Neuronal stem cell (in vitro differentiated cells): ENCODE measurements at regions not wholly inside any gene's neighbourhood (a gene's known extent, or its start where the extent isn't known, plus 50 kb on each side); places are given as distances from the start of the nearest gene placed in this dataset.

Experiments used
- DNase-seq: peaks from one replicate; pipeline ENCODE4 v3.0.0-alpha.2; 2013; ENCODE audit warnings: low spot score
- H2AFZ ChIP-seq: one replicate; pipeline ENCODE4 v1.6.1; 2013; ENCODE audit warnings: mild to moderate bottlenecking, low read length, inconsistent platforms
- H2AK5ac ChIP-seq: 2 replicates; pipeline ENCODE4 v1.6.1; 2013; ENCODE audit warnings: low read depth, mild to moderate bottlenecking, inconsistent platforms, low read length, moderate library complexity, mixed read lengths
- H2BK120ac ChIP-seq: 2 replicates; pipeline ENCODE4 v1.6.1; 2013; ENCODE audit warnings: low read depth, mild to moderate bottlenecking, inconsistent platforms, low read length, moderate library complexity, mixed read lengths
- H2BK12ac ChIP-seq: one replicate; pipeline ENCODE4 v1.6.1; 2013; ENCODE audit warnings: low read length, inconsistent platforms
- H2BK15ac ChIP-seq: 2 replicates; pipeline ENCODE4 v1.6.1; 2013; ENCODE audit warnings: mild to moderate bottlenecking, low read length, inconsistent platforms, mixed read lengths
- H2BK5ac ChIP-seq: one replicate; pipeline ENCODE4 v1.6.1; 2013; ENCODE audit warnings: inconsistent platforms, mild to moderate bottlenecking, low read length, moderate library complexity
- H3K14ac ChIP-seq: one replicate; pipeline ENCODE4 v1.6.1; 2013; ENCODE audit warnings: low read length, inconsistent platforms
- H3K18ac ChIP-seq: 2 replicates; pipeline ENCODE4 v1.6.1; 2013; ENCODE audit warnings: low read length, inconsistent platforms
- H3K23ac ChIP-seq: 2 replicates; pipeline ENCODE4 v1.6.1; 2013; ENCODE audit warnings: low read depth, mild to moderate bottlenecking, mixed read lengths, low read length, inconsistent platforms; ENCODE audit not compliant: poor library complexity
- H3K27ac ChIP-seq: replicated peaks from 3 replicates; pipeline ENCODE4 v1.5.1; 2013; ENCODE audit warnings: low read length, inconsistent platforms
- H3K27me3 ChIP-seq, 3 experiments: 2 replicates each; pipeline ENCODE4 v1.6.1; 2013; ENCODE audit warnings: low read length in 3 of 3, mild to moderate bottlenecking in 2 of 3, inconsistent platforms in 1 of 3, low read depth in 1 of 3, mixed read lengths in 1 of 3, moderate library complexity in 1 of 3; ENCODE audit not compliant: control insufficient read depth in 3 of 3, insufficient read depth in 3 of 3
- H3K36me3 ChIP-seq, 2 donors: replicated peaks in 1 of 2; 2 replicates each; pipeline ENCODE4 v1.6.1; 2013; ENCODE audit warnings: low read length in 2 of 2; ENCODE audit not compliant: control insufficient read depth in 2 of 2, insufficient read depth in 2 of 2
- H3K4ac ChIP-seq: 2 replicates; pipeline ENCODE4 v1.6.1; 2013; ENCODE audit warnings: inconsistent platforms, mild to moderate bottlenecking, low read length, moderate library complexity
- H3K4me1 ChIP-seq, 2 donors: 1 replicate in 1 of 2; 2 replicates in 1 of 2; pipeline ENCODE4 v1.6.1; 2013; ENCODE audit warnings: low read length in 2 of 2, low read depth in 1 of 2; ENCODE audit not compliant: control insufficient read depth in 2 of 2, insufficient read depth in 1 of 2
- H3K4me2 ChIP-seq: one replicate; pipeline ENCODE4 v1.6.1; 2013; ENCODE audit warnings: mild to moderate bottlenecking, low read length, inconsistent platforms; ENCODE audit not compliant: insufficient read depth, poor library complexity, severe bottlenecking
- H3K4me3 ChIP-seq, 2 donors: 2 replicates each; pipeline ENCODE4 v1.5.1; 2013; ENCODE audit warnings: low read length in 2 of 2, mild to moderate bottlenecking in 2 of 2, inconsistent platforms in 1 of 2, moderate library complexity in 1 of 2
- H3K79me1 ChIP-seq: one replicate; pipeline ENCODE4 v1.6.1; 2013; ENCODE audit warnings: low read depth, mild to moderate bottlenecking, inconsistent platforms, low read length, moderate library complexity
- H3K9ac ChIP-seq: one replicate; pipeline ENCODE4 v1.6.1; 2013; ENCODE audit warnings: mild to moderate bottlenecking, low read depth, low read length, inconsistent platforms; ENCODE audit not compliant: poor library complexity
- H3K9me3 ChIP-seq, 2 donors: replicated peaks in 1 of 2; 2 replicates each; pipeline versions ENCODE3 to v1.6.1; 2013; ENCODE audit warnings: low read length in 2 of 2, mild to moderate bottlenecking in 2 of 2, inconsistent platforms in 1 of 2, low read depth in 1 of 2, mixed read lengths in 1 of 2, moderate library complexity in 1 of 2; ENCODE audit not compliant: control insufficient read depth in 2 of 2, insufficient read depth in 1 of 2
- H4K8ac ChIP-seq: one replicate; pipeline ENCODE4 v1.6.1; 2013; ENCODE audit warnings: low read depth, mild to moderate bottlenecking, inconsistent platforms, low read length, moderate library complexity
- H4K91ac ChIP-seq: one replicate; pipeline ENCODE4 v1.6.1; 2013; ENCODE audit warnings: low read length, low read depth, mild to moderate bottlenecking, inconsistent platforms; ENCODE audit not compliant: poor library complexity
- WGBS, 2 donors: extraction: QIAGEN DNeasy Blood & Tissue Kit; methylation state at CpG; one replicate each; pipeline ENCODE4 v1.1.7; 2013; ENCODE audit warnings: missing lambda C conversion rate in 2 of 2, mixed read lengths in 1 of 2; ENCODE audit not compliant: insufficient read length in 2 of 2, insufficient replicate concordance in 1 of 2; ENCODE audit errors: extremely low coverage in 2 of 2; 5-methylcytosine and 5-hydroxymethylcytosine counted together

GRCh38 chr17:34456121-34456520 is 93.1 kb upstream of the CCL1 start:
- H2BK15ac ChIP-seq: no peak overlapping the region
- no peak overlapping the region for H2AFZ ChIP-seq
- H3K36me3 ChIP-seq: no peaks in the 10 kb centered on the region
- no peak overlapping the region for H3K14ac ChIP-seq
- H3K4me3 ChIP-seq: no peak overlapping the region
- H3K9me3 ChIP-seq: no peaks in the 10 kb centered on the region
- H3K23ac ChIP-seq: no peak overlapping the region
- H2BK5ac ChIP-seq: no peak overlapping the region
- H3K27me3 ChIP-seq: no peaks in the 10 kb centered on the region
- H3K27ac ChIP-seq: no peak overlapping the region
- no peak for DNase-seq
- no peak overlapping the region for H2AK5ac ChIP-seq
- H3K4me2 ChIP-seq: no peak overlapping the region
- no peak overlapping the region for H4K8ac ChIP-seq
- H3K4ac ChIP-seq: no peak overlapping the region
- H2BK120ac ChIP-seq: no peak overlapping the region
- no peak overlapping the region for H4K91ac ChIP-seq
- WGBS, 2 donors: no CpG with 5 or more reads among the region's 2 CpGs
- peaks cover 0 to 2% of the 10 kb centered on the region in 2 donors for H3K4me1 ChIP-seq
- H3K18ac ChIP-seq: no peak overlapping the region
- H3K9ac ChIP-seq: no peak overlapping the region
- no peaks in the 10 kb centered on the region for H3K79me1 ChIP-seq
- no peak overlapping the region for H2BK12ac ChIP-seq

- Histone ChIP-seq H4K91ac (no peak overlapping the region), H3K4me1 (no peaks in the 10 kb centered on the region), H2AFZ (no peak overlapping the region), H3K4me2 (no peak overlapping the region), H2BK120ac (no peak overlapping the region), H3K4ac (no peak overlapping the region), H3K4me3 (no peak overlapping the region), H2BK12ac (no peak overlapping the region), H3K9ac (no peak overlapping the region), H3K18ac (no peak overlapping the region), H3K79me1 (no peaks in the 10 kb centered on the region), H2BK15ac (no peak overlapping the region), H3K23ac (no peak overlapping the region), H3K27me3 (no peaks in the 10 kb centered on the region), H4K8ac (no peak overlapping the region), H2BK5ac (no peak overlapping the region), H3K14ac (no peak overlapping the region), H3K27ac (no peak overlapping the region), H3K36me3 (no peaks in the 10 kb centered on the region), H2AK5ac (no peak overlapping the region), H3K9me3 (no peaks in the 10 kb centered on the region)
- DNase-seq: no peak
- no CpG with 5 or more reads among the region's 2 CpGs for WGBS, 2 donors
Observed at GRCh38 chr17:34452769-34453168, 89.7 kb upstream of the CCL1 start.

- Histone ChIP-seq H3K18ac (no peak overlapping the region), H3K9me3 (no peaks in the 10 kb centered on the region), H2BK12ac (no peak overlapping the region), H4K91ac (no peak overlapping the region), H2BK15ac (no peak overlapping the region), H3K14ac (no peak overlapping the region), H3K4me3 (no peak overlapping the region), H3K23ac (no peak overlapping the region), H2AK5ac (no peak overlapping the region), H3K79me1 (no peaks in the 10 kb centered on the region), H2BK5ac (no peak overlapping the region), H3K4me2 (no peak overlapping the region), H3K27me3 (no peaks in the 10 kb centered on the region), H3K9ac (no peak overlapping the region), H3K36me3 (no peaks in the 10 kb centered on the region), H3K4me1 (no peaks in the 10 kb centered on the region), H3K27ac (no peak overlapping the region), H3K4ac (no peak overlapping the region), H4K8ac (no peak overlapping the region), H2BK120ac (no peak overlapping the region), H2AFZ (no peak overlapping the region)
- no peak for DNase-seq
- WGBS, 2 donors: no CpG with 5 or more reads among the region's 2 CpGs
Observed at GRCh38 chr17:34451313-34451712, 88.3 kb upstream of the CCL1 start.

GRCh38 chr17:34447406-34447805 is 84.4 kb upstream of the CCL1 start:
- H3K36me3 ChIP-seq: no peaks in the 10 kb centered on the region
- H4K8ac ChIP-seq: no peak overlapping the region
- H2BK12ac ChIP-seq: no peak overlapping the region
- H3K14ac ChIP-seq: peak overlapping the region; percentile 49
- no peaks in the 10 kb centered on the region for H3K4me1 ChIP-seq
- no peak overlapping the region for H3K23ac ChIP-seq
- WGBS, 2 donors: no CpG with 5 or more reads among the region's 3 CpGs
- no peak overlapping the region for H2BK120ac ChIP-seq
- no peak for DNase-seq
- H3K9me3 ChIP-seq: no peaks in the 10 kb centered on the region
- H3K4ac ChIP-seq: no peak overlapping the region
- H3K4me3 ChIP-seq: no peak overlapping the region
- H3K18ac ChIP-seq: no peak overlapping the region
- no peak overlapping the region for H3K27ac ChIP-seq
- no peak overlapping the region for H2BK5ac ChIP-seq
- no peak overlapping the region for H3K4me2 ChIP-seq
- H3K9ac ChIP-seq: no peak overlapping the region
- no peak overlapping the region for H2AFZ ChIP-seq
- H3K27me3 ChIP-seq: no peaks in the 10 kb centered on the region
- H2AK5ac ChIP-seq: no peak overlapping the region
- H4K91ac ChIP-seq: no peak overlapping the region
- H3K79me1 ChIP-seq: no peaks in the 10 kb centered on the region
- H2BK15ac ChIP-seq: no peak overlapping the region
